ENCODE measurements at regions not wholly inside any gene's neighbourhood (a gene's known extent, or its start where the extent isn't known, plus 50 kb on each side); places are given as distances from the start of the nearest gene placed in this dataset.

DNA sequence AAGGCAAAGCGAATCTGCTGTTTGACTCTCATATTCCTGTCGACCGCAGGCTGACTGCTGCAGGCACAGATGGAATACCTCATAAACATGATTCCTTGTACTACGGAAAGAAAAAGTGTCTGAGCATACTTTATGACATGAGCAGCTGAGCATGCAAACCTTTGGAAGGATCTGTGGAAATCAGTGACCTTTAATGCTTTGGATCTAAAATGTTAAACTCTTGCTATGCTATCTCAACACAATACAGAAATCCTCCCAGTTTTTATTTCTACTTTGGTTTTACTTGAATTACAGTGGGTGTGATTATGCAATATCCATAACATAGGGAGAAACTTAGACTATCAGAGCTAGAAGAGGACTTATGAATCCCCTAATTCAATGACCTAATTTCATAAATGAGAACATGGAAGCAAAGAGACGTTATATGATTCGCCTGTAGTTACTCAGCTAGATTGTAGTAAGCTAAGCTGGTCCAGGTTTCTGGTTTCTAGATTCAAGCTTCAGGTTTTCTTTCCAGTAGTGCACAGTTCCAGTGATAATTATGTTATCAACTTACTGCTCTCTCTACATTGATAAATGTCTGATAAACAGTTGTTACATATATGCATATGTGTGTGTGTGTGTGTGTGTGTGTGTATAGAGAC lies 127.6 kb upstream of the GBE1 start:
- TF ChIP-seq POLR2A (IDR thresholded peaks at IDR 0.05), result no peak
- TF ChIP-seq, protein P1, sequence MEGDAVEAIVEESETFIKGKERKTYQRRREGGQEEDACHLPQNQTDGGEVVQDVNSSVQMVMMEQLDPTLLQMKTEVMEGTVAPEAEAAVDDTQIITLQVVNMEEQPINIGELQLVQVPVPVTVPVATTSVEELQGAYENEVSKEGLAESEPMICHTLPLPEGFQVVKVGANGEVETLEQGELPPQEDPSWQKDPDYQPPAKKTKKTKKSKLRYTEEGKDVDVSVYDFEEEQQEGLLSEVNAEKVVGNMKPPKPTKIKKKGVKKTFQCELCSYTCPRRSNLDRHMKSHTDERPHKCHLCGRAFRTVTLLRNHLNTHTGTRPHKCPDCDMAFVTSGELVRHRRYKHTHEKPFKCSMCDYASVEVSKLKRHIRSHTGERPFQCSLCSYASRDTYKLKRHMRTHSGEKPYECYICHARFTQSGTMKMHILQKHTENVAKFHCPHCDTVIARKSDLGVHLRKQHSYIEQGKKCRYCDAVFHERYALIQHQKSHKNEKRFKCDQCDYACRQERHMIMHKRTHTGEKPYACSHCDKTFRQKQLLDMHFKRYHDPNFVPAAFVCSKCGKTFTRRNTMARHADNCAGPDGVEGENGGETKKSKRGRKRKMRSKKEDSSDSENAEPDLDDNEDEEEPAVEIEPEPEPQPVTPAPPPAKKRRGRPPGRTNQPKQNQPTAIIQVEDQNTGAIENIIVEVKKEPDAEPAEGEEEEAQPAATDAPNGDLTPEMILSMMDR (IDR thresholded peaks at IDR 0.05), result no peak

All from Peyer's patch (tissue), 4 donors.